Epidermal melanocyte (primary cell): ENCODE measurements at regions not wholly inside any gene's neighbourhood (a gene's known extent, or its start where the extent isn't known, plus 50 kb on each side); places are given as distances from the start of the nearest gene placed in this dataset.
"Not testable (repeated sequence)": the region's sequence is repeated elsewhere in the genome, so short reads cannot be mapped to it uniquely, and the experiment has no call there.

ENCODE experiments used
- DNase-seq: peaks from one replicate; pipeline ENCODE4 v3.0.0; 2011; ENCODE audit warnings: low spot score; ENCODE audit not compliant: insufficient read length

- DNase-seq: no peak
Measured at GRCh38 chr18:46179306-46179705, 75.1 kb downstream of the HAUS1 start.

GRCh38 chr18:46182633-46183358 is 78.6 kb downstream of the HAUS1 start:
- DNase-seq: no peak

GRCh38 chr18:46184296-46184695 is 80.1 kb downstream of the HAUS1 start:
- DNase-seq: not testable (repeated sequence)

- no peak for DNase-seq
Measured at GRCh38 chr18:46184727-46185126, 80.5 kb downstream of the HAUS1 start.

- no peak for DNase-seq
Measured at GRCh38 chr18:46190667-46191066, 86.5 kb downstream of the HAUS1 start.

GRCh38 chr18:46196627-46197243 is 92.5 kb downstream of the HAUS1 start:
- no peak for DNase-seq

GRCh38 chr18:46199515-46200147 is 95.4 kb downstream of the HAUS1 start:
- DNase-seq: no peak

- not testable (repeated sequence) for DNase-seq
Measured at GRCh38 chr18:46200178-46201055, 96.2 kb downstream of the HAUS1 start.

GRCh38 chr18:46204143-46204542 is 100.0 kb downstream of the HAUS1 start:
- no peak for DNase-seq

- DNase-seq: no peak
Measured at GRCh38 chr18:46207985-46208384, 103.8 kb downstream of the HAUS1 start.

GRCh38 chr18:46209161-46209560 is 105.0 kb downstream of the HAUS1 start:
- no peak for DNase-seq

- no peak for DNase-seq
Measured at GRCh38 chr18:46211816-46212215, 107.6 kb downstream of the HAUS1 start.

GRCh38 chr18:46212398-46212797 is 108.2 kb downstream of the HAUS1 start:
- no peak for DNase-seq

GRCh38 chr18:46213295-46213694 is 109.1 kb downstream of the HAUS1 start:
- no peak for DNase-seq

GRCh38 chr18:46214435-46214834 is 110.2 kb downstream of the HAUS1 start:
- DNase-seq: no peak

- DNase-seq: no peak
Measured at GRCh38 chr18:46215902-46216723, 111.9 kb downstream of the HAUS1 start.

- no peak for DNase-seq
Measured at GRCh38 chr18:46220116-46220515, 115.9 kb downstream of the HAUS1 start.

GRCh38 chr18:46222093-46222492 is 117.9 kb downstream of the HAUS1 start:
- no peak for DNase-seq

- DNase-seq: no peak
Measured at GRCh38 chr18:46222710-46223360, 118.7 kb downstream of the HAUS1 start.

GRCh38 chr18:46224181-46224775 is 120.1 kb downstream of the HAUS1 start:
- no peak for DNase-seq
